Caco-2 (cell line): ENCODE measurements at regions not wholly inside any gene's neighbourhood (a gene's known extent, or its start where the extent isn't known, plus 50 kb on each side); places are given as distances from the start of the nearest gene placed in this dataset.

Source experiments
- BruUV-seq: library from RNA; stranded (reverse); fragments of 400-500 nt; replicated peaks from 2 replicates; lab custom pipeline; 2021; lab: Mats Ljungman, UMichigan
- CTCF ChIA-PET: fragments of 300-600 bp; sonication (Branson Sonifier 250); formaldehyde crosslinking; loops from one replicate; lab custom pipeline; 2022; ENCODE audit warnings: antibody characterized with exemption; lab: Charles Lee
- POLR2A ChIA-PET: fragments of 300-600 bp; sonication (Branson Sonifier 250); formaldehyde crosslinking; loops from one replicate; lab custom pipeline; 2022; ENCODE audit warnings: antibody characterized with exemption; lab: Charles Lee
- DNase-seq, 2 experiments: peaks; one replicate each; pipeline versions ENCODE4 v3.0.0 to v3.0.0-alpha.2; 2020 to 2022
- H3K27me3 ChIP-seq: replicated peaks from 2 replicates; pipeline ENCODE4 v1.6.0; 2011; ENCODE audit warnings: low read length; ENCODE audit not compliant: control insufficient read depth, insufficient read depth
- H3K36me3 ChIP-seq: 2 replicates; pipeline ENCODE4 v1.5.1; 2011; ENCODE audit warnings: low read length; ENCODE audit not compliant: control insufficient read depth, insufficient read depth
- H3K4me1 ChIP-seq: fragments of 250-450 bp; sonication (Bioruptor Pico); 2 replicates; pipeline ENCODE4 v1.5.1; 2020; ENCODE audit warnings: mild to moderate bottlenecking
- H3K4me3 ChIP-seq: 2 replicates; pipeline ENCODE4 v1.5.1; 2011; ENCODE audit warnings: low read depth, mild to moderate bottlenecking, control low read depth, low read length
- H3K9me3 ChIP-seq: fragments of 250-450 bp; sonication (Bioruptor Pico); 2 replicates; pipeline ENCODE4 v1.5.1; 2020; ENCODE audit warnings: mild to moderate bottlenecking, moderate library complexity
- H3K27ac Mint-ChIP-seq: one replicate; pipeline ENCODE4 v1.8.0; 2022; ENCODE audit warnings: mixed read lengths; ENCODE audit not compliant: unreplicated experiment
- H3K27me3 Mint-ChIP-seq: one replicate; pipeline ENCODE4 v1.8.0; 2022; ENCODE audit warnings: mixed read lengths; ENCODE audit not compliant: insufficient read depth, unreplicated experiment
- H3K36me3 Mint-ChIP-seq: one replicate; pipeline ENCODE4 v1.8.0; 2022; ENCODE audit warnings: mild to moderate bottlenecking, mixed read lengths; ENCODE audit not compliant: insufficient read depth, unreplicated experiment
- H3K4me1 Mint-ChIP-seq: one replicate; pipeline ENCODE4 v1.8.0; 2022; ENCODE audit warnings: low read depth, mixed read lengths; ENCODE audit not compliant: unreplicated experiment
- H3K4me3 Mint-ChIP-seq: one replicate; pipeline ENCODE4 v1.8.0; 2022; ENCODE audit warnings: mild to moderate bottlenecking, moderate library complexity, mixed read lengths; ENCODE audit not compliant: unreplicated experiment
- H3K9me3 Mint-ChIP-seq: one replicate; pipeline ENCODE4 v1.8.0; 2022; ENCODE audit warnings: mixed read lengths; ENCODE audit not compliant: unreplicated experiment
- intact Hi-C: fragments of 100-400 bp; cut with micrococcal nuclease; formaldehyde crosslinking; loops from one replicate; pipeline ENCODE4 v1.10.0; 2022; ENCODE audit not compliant: unreplicated experiment
- TF ChIP-seq, protein P1 (sequence below), 2 experiments: fragments of 200-600 bp in 1 of 2; IDR thresholded peaks; 1 replicate in 1 of 2; 2 replicates in 1 of 2; pipeline versions ENCODE4 v1.5.1 to v1.8.0; 2011 to 2022; ENCODE audit warnings: antibody characterized with exemption in 1 of 2, control low read depth in 1 of 2, inconsistent platforms in 1 of 2, low read depth in 1 of 2, low read length in 1 of 2, mild to moderate bottlenecking in 1 of 2, moderate library complexity in 1 of 2; ENCODE audit not compliant: insufficient read depth in 1 of 2, severe bottlenecking in 1 of 2, unreplicated experiment in 1 of 2

DNA sequence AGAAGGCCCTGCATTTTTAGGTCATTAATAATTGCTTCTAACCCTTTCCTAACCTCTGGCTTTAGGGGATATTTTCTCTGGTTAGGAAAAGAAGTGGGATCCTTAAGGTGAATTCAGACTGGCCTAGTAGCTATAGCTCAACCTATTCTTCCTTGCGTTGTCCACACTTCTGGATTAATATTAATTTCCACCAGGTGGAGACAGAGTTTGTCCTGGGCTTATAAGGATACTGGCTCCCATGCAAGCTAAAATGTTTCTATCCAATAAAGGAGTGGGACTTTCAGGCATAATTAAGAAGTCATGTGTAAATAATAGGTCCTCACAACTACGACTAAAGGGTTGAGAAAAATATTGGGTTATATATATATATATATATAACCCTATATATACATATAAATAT is 860.0 kb upstream of the POU3F4 start:
- Mint-ChIP-seq H3K27ac (no peak overlapping the region), H3K4me1 (no peaks in the 10 kb centered on the region), H3K27me3 (no peaks in the 10 kb centered on the region), H3K4me3 (no peak overlapping the region), H3K36me3 (no peaks in the 10 kb centered on the region), H3K9me3 (no peaks in the 10 kb centered on the region)
- BruUV-seq, result no TSS peak
- ChIA-PET CTCF (no interaction called here), POLR2A (no interaction called here)
- Histone ChIP-seq H3K9me3 (no peaks in the 10 kb centered on the region), H3K4me3 (no peak overlapping the region), H3K27me3 (no peaks in the 10 kb centered on the region), H3K36me3 (no peaks in the 10 kb centered on the region), H3K4me1 (no peaks in the 10 kb centered on the region)
- TF ChIP-seq, protein P1, sequence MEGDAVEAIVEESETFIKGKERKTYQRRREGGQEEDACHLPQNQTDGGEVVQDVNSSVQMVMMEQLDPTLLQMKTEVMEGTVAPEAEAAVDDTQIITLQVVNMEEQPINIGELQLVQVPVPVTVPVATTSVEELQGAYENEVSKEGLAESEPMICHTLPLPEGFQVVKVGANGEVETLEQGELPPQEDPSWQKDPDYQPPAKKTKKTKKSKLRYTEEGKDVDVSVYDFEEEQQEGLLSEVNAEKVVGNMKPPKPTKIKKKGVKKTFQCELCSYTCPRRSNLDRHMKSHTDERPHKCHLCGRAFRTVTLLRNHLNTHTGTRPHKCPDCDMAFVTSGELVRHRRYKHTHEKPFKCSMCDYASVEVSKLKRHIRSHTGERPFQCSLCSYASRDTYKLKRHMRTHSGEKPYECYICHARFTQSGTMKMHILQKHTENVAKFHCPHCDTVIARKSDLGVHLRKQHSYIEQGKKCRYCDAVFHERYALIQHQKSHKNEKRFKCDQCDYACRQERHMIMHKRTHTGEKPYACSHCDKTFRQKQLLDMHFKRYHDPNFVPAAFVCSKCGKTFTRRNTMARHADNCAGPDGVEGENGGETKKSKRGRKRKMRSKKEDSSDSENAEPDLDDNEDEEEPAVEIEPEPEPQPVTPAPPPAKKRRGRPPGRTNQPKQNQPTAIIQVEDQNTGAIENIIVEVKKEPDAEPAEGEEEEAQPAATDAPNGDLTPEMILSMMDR (IDR thresholded peaks at IDR 0.05; ENCODE audit: insufficient read depth in 1 of 2, low read depth in 1 of 2, low read length in 1 of 2, severe bottlenecking in 1 of 2, unreplicated experiment in 1 of 2), result no peak
- intact Hi-C loops, result no loop called here
- no peak for DNase-seq

DNA sequence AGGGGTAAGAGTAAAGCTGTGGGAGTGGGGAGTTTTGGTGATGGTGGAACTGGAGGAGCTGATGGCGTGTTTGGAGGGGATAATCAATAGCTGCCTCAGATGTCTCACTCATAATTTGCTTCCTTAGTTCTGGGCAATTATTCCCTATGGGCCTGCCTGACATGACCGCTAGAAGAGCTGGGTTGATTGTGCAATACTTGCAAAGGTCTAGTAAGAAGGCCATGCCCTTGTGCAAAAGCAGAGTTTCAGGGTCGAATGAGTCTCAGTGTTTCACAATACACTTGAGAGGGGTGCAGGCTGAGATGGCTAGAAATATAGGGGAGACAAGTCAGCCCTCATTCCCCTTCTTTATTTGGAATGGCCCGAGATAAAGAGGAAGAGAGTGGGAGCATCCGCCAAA is 858.4 kb upstream of the POU3F4 start:
- no peaks in the 10 kb centered on the region for H3K9me3 ChIP-seq
- POLR2A ChIA-PET, result no interaction called here
- no peaks in the 10 kb centered on the region for H3K27me3 ChIP-seq
- H3K36me3 ChIP-seq, result no peaks in the 10 kb centered on the region
- CTCF ChIA-PET, result no interaction called here
- Mint-ChIP-seq H3K27ac (no peak overlapping the region), H3K4me3 (no peak overlapping the region), H3K9me3 (no peaks in the 10 kb centered on the region), H3K27me3 (no peaks in the 10 kb centered on the region), H3K36me3 (no peaks in the 10 kb centered on the region), H3K4me1 (no peaks in the 10 kb centered on the region)
- no peak for DNase-seq
- no peak overlapping the region for H3K4me3 ChIP-seq
- intact Hi-C loops, result no loop called here
- TF ChIP-seq, protein P1 (IDR thresholded peaks at IDR 0.05; ENCODE audit: insufficient read depth in 1 of 2, low read depth in 1 of 2, low read length in 1 of 2, severe bottlenecking in 1 of 2, unreplicated experiment in 1 of 2), result no peak
- H3K4me1 ChIP-seq, result no peaks in the 10 kb centered on the region
- BruUV-seq, result no TSS peak

DNA sequence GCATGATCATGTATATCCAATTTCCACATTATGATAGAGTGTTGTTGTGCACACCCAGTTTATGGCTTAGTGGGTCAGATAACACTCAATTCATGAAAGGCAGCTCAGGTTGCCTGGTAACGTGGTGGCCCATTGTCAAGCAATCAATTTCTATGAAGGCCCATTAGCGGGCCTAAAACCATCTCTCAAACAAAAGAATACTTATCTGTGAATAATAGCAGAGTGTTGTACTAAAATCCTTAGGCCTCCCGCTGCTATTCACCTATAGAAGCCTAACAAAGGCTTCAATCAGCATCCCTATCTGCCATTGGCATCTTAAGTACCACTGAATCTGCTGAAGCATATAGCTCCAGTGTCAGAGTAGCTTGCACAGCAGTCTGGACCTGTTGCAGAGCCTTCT is 849.6 kb upstream of the POU3F4 start:
- CTCF ChIA-PET, result no interaction called here
- H3K9me3 ChIP-seq, result no peaks in the 10 kb centered on the region

More for the DNA sequence above, 849.6 kb upstream of the POU3F4 start:
- Mint-ChIP-seq H3K27me3 (no peaks in the 10 kb centered on the region), H3K27ac (no peak overlapping the region), H3K36me3 (no peaks in the 10 kb centered on the region), H3K9me3 (peaks cover 4% of the 10 kb centered on the region), H3K4me3 (no peak overlapping the region), H3K4me1 (no peaks in the 10 kb centered on the region)
- H3K4me1 ChIP-seq, result no peaks in the 10 kb centered on the region
- intact Hi-C loops, result no loop called here
- no TSS peak for BruUV-seq
- no peak for DNase-seq
- H3K4me3 ChIP-seq, result no peak overlapping the region
- no peaks in the 10 kb centered on the region for H3K36me3 ChIP-seq
- no peaks in the 10 kb centered on the region for H3K27me3 ChIP-seq
- TF ChIP-seq, protein P1 (IDR thresholded peaks at IDR 0.05; ENCODE audit: insufficient read depth in 1 of 2, low read depth in 1 of 2, low read length in 1 of 2, severe bottlenecking in 1 of 2, unreplicated experiment in 1 of 2), result no peak
- POLR2A ChIA-PET, result no interaction called here
